HG03432 (cell line): ENCODE measurements at regions not wholly inside any gene's neighbourhood (a gene's known extent, or its start where the extent isn't known, plus 50 kb on each side); places are given as distances from the start of the nearest gene placed in this dataset.

Source experiments
- ATAC-seq: cut with Tn5 transposase; IDR thresholded peaks from one replicate; pipeline ENCODE4 v1.9.1; 2021; ENCODE audit warnings: mild to moderate bottlenecking, moderate library complexity; ENCODE audit not compliant: unreplicated experiment

DNA sequence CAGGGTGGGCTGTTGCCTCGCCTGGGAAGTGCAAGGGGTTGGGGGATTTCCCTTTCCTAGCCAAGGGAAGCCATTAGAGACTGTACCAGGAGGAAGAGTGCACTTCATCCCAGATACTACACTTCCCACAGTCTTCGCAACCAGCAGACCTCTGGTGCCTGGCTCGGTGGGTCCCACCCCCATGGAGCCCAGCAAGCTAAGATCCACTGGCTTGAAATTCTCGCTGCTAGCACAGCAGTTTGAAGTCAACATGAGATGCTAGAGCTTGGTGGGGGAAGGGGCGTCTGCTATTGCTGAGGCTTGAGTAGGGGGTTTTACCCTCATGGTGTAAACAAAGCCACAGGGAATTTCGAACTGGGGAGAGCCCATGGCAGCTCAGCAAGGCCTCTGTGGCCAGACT is 586.4 kb downstream of the HTR1A start:
- no peak for ATAC-seq

DNA sequence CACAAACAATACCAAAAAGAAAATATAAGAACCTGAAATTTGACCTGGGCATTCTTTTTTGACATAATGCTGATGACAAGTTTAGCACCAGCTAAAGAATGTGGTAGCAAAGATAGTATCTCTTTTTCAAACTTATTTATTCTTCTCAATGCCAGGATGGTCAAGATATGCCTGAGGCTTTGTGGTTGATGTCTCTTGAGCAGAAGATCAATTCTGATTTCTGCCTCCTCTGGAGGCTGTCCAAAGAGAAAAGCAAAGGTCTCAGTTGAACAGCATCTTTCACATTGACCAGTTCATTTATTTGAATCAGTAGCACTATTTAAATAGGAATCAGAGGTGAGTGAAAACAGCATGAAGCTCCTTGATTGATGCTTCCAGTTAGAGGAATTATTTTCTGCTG is 588.2 kb downstream of the HTR1A start:
- ATAC-seq = no peak

DNA sequence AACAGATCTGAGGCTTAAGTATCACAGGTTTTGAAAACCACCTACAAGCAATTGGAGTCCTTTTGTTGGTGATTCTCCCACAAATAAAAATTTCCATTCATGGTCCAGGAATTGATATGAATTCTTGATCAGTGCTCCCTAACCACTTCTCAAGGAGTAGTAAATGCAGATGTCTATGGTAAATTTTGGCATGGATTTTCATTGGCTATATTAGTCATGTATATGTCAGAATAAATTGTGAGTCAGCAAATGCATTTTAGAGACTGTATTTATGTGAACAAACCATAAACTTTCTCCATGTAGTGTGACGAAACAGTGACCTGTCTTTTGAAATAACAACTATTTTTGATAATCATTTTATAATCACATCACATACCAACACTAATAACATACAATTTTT is 611.1 kb downstream of the HTR1A start:
- ATAC-seq = no peak

DNA sequence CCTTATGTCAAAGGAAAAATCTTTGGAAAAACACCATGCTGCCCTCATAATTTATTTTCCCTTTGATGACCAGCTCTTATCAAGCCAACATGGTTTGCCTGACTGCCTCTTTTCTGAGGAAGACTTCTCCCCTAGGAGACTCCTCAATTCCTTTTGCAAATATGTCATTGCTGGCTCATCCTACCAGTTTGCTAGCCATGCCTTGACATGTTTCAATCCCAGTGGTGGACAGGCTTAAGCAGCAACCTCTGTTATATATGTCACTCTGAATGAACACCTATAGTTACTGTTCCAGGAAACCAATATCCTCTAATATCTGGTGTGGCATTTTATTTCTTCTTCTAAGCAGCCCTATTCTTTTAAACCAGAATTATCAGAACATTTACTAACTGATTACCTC is 615.8 kb downstream of the HTR1A start:
- ATAC-seq = no peak

DNA sequence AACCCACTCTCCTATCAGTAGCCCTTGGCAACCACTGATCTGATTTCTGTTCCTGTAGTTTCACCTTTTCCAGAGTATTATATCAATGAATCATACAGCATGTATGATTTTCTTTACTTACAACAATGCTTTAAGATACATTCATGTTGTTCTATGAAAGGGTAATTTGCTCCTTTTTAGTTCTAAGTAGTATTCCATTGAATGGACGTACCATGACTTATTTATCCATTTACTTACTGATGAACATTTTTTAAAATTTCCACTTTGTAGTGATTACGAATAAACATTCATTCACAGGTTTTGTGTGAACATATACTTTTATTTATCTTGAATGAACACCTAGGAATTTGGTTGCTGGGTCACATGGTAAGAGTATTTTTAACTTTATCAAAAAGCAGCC is 620.8 kb downstream of the HTR1A start:
- no peak for ATAC-seq

DNA sequence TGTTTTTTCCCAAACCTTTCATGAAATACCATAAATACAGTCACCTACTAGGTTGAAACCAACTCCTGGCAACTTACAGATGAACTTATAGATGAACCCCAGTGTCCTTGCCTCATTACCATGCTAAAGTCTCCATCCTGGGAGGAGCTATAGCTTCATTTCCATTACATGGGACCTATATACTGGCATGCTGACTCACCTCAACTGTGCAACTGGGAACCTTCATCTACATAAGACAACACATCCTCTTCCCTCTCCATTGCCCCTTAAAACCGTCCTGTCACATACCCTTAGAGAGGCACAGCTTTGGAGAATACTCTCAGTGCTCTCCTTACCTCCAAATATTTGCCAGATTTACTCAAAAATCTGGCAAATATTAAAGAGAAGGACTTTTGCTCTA is 638.3 kb downstream of the HTR1A start:
- no peak for ATAC-seq

DNA sequence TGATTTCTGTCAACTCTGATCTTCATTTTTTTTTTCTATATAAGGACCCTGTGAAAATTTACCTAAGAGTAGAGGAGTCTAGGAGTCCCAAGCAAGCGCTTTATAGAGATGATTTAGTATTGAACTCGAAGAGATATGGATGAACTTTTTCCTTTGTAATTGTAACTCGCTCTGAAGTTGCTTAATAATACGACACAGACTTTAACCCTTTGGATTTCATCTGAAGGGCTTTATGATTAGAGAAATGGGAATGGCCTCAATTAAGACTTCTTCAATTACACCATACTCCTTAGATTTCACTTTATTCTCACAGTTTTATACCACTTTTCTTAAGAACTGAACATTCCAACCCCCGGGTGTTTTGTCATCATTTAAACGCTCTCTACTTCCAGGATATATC is 647.7 kb downstream of the HTR1A start:
- ATAC-seq = no peak

DNA sequence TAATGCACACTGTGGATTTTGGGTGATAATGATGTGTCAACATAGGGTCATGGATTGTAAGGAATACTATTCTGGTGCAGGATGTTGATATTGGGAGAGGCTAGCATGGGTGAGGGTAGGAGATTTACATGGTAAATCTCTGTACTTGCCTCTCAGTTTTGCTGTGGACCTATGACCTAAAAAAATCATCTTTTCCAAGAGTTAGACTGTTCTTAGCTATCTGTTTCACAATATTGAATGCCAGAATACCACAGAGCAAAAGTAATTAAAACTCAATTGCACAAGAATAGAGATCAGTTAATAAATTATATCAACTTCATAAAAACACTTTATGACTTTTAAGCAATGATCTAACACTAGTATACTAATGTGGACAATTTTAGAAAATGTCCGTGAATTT is 651.6 kb downstream of the HTR1A start:
- no peak for ATAC-seq

DNA sequence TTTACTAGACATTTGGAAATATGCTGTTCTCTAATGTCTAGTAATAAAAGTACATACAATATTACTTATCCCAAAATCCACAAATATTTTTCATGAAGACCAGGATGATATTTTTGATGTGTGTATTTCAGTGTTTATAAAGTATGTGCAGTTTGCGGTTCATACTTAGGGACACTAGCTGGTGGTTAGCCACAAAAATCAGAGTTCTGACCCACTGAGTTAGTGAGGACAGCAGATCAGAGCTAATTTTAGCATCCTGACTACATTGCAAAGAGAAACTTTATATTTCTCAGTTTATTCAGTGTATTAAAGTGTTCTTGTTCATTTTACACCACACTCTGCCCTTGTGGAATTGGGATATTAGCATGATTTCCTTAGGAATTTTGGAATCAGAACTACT is 655.3 kb downstream of the HTR1A start:
- no peak for ATAC-seq

DNA sequence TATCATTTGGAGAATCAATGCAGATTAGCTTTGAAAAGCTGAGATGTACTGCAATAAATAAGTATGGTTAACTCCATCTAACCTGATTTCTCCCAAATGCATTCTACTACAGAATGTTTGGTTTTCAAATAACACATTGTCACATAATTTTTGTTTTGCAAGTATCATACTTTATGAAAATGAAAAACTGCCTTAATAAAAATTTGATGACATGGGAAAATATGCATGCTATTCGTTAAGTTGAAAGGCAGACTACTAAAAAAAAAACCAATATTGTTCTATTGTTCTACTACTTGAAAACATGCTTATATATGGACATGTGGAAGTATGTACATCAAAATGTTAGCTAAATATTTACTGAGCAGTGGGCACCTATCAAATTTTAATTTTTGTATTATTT is 668.9 kb downstream of the HTR1A start:
- ATAC-seq = no peak

DNA sequence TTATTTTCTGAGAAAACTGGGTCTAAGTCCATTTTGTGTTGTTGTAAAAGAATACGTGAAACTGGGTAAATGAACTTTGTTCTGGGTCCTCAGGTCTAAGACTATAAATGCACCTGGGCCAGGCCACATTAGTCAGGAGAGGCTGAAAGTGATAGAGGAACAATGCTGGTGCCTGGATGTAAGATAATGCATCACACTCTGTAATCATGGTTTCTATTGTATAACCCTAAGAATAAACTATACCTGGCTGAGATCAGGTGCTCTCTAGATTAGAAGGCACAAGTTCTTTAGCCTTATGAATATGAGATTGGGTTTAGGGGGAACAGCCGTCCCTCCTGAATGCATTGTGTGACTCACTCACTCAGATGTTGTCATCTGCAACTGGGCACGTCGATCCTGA is 675.5 kb downstream of the HTR1A start:
- ATAC-seq = no peak

DNA sequence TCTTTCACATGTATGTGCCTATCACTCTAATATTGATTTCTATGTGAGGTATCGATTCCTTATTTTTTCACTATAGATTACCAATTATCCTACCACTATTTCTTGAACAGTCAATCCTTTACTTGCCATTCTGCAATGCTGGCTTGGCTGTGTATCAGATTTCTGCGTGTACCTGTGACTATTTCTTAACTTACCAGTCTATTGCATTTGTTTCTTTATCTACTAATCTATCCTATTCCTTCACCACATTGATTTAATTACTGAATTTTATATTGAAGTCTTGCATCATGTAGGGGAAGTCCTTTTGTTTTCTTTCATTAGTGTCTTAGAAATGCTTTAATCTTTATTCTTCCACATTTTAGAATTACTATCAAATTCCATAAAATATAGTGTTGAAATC is 684.8 kb downstream of the LRRC70 start:
- no peak for ATAC-seq

DNA sequence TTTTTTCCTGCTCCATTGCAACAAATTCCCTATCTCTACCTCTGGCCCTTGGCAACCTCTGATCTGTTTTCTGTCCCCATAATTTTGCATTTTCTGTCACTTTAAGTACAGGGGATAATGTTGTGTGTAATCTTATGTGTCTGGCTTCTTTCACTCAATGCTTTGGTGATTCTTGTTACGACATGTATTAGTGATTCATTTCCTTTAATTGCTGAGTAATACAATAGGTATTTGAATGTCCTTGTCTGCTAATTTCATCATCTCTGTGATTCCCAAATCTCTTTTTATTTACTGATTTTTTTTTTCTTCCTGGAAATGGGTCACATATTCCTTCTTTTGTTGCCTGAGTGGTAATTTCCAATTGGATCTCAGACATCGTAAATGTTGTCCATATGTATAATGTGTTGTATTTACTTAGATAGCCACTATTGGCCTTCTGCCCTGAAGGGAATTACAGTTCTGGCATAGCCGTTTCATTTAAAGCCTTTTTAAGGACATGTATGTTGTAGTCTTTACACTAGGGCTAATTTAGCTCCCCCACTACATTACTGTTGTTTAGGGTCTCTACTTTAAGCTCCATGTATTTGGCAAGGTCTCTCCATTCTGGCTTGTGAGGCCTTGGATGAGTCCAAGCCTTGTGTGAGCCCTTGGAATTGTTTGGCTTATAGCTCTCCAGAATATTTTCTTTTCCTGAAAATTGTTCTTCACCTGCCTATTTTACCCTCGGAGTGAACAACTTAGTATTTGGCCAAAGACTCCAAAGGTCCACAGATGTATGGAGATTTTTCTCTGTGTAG is 683.8 kb downstream of the LRRC70 start:
- ATAC-seq = no peak

DNA sequence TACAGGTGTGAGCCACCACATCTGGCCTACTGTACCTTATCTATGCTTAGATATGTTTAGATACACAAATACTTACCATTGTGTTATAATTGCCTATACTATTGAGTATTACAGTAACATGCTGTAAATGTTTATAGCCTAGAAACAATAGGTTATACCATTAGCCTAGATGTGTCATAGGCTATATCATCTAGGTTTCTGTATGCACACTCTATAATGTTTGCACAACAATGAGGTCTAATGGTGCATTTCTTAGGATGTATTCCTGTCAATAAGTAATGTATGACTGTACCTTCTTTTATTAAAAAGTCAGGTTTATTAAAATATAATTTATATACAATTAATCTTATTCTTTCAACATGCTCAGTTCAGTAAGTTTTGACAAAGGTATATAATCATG is 683.1 kb downstream of the LRRC70 start:
- no peak for ATAC-seq

DNA sequence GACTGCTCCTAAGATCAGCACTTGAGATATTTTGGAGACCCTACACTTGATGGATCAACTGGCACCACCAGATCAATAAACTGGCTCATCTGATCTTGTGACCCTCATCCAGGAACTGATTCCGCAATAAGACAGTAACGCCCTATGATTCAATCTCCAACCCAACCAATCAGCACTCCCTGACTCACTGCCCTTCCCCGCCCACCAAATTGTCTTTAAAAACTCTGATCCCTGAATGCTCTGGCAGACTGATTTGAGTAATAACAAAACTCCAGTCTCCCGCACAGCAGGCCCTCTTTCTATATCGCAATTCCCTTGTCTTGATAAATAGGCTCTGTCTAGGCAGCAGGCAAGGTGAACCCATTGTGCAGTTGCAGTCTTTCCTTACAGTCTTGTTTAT is 677.0 kb downstream of the LRRC70 start:
- ATAC-seq = no peak

DNA sequence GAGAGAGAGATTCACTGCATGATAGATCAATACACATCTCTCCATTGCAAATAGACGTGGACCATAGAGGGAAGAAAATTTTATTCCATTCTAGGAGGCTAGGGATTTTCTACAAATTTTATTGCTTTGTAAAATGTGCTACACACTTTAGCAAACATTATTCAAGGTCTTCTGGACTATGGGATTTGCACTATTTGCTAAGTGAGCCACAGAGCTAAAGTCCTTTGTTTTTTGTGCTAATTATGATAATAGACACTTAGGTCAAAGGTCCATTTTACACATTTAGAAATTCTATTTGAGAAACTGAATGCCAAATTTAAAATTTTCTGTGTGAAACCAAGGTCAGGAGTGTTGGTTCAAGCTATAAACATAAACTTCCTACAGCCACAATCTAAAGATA is 672.3 kb downstream of the LRRC70 start:
- ATAC-seq = no peak

DNA sequence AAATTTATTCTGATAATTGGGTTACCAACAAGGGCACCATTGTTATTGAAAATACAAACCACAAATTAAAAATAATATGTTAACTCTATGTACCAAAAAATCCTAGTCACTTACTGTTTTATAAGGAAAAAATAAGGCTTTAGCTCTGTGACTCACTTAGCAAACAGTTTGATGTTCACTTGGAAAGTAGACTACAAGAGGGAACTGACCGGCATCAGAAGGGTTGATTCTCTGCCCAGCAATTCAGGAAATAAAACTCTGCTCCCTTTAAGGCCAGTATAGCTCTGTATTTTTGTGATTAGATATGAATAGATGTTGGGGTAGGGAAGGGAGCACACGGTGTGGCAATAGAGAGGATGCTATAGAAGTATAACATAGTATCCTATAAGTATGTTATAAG is 671.3 kb downstream of the LRRC70 start:
- ATAC-seq = no peak

DNA sequence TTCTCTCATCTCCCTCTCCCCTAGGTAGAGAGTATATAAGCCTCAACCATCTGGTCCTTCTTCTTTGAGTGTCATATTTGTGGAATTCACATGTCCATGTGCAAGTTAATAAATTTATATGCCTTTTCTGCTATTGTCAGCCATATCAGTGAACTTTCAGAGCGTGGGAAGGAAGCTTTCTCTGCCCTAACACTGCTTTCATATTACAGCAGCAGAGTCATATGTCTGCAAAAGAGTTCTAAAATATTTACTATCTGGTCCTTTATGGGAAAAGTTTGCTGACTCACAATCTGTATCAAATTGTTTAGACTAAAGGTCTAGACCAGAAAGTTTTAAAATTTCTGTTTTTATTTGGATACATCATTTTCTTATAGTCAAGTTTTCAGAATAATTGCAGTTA is 669.0 kb downstream of the LRRC70 start:
- no peak for ATAC-seq

DNA sequence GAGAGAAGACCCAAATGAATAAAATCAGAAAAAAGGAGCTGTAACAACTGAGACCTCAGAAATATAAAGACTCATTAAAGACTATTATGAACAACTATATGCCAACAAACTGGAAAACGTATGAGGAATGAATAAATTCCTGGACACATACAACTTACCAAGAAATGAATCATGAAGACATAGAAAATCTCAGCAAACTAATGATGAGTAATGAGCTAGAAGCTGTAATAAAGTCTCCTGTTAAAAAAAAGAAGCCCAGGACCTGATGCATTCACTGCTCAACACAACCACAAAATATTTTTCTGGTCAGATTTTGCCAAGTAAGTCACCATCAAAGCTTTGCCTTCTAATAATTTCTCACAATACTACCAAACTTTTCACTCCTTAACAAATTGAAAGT is 666.7 kb downstream of the LRRC70 start:
- no peak for ATAC-seq

DNA sequence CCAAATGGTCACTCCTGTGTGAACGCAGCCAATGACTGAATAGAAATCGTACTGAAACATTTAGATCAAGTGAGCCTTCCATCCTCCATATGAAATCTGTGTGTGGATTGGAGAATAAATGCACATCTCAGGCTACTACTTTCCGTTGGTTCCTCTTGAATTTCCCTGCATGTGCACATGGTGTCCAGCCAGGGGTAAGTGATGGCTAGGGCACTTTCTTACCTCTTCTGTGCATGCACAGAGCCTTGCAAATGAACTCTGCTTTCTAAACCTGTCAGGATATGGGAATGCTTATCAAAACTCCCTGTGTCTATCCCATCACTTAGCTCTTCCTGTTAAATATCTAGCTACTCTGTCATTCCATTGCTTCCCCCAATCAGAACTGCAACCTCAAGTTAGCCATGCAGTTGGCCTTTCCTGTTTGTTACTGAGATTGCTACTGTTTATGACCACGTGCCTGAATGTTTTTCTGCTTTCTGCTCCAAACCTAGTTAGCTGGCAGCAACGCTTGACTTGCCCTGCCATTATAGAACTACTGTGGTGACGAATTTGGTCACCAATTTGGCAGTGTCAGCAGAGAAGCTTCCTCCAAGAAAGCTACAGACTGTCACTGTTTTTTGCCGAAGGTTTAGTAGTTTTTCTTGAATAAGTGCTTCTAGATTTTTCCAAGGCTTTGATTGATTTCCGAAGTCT is 661.6 kb downstream of the LRRC70 start:
- no peak for ATAC-seq

DNA sequence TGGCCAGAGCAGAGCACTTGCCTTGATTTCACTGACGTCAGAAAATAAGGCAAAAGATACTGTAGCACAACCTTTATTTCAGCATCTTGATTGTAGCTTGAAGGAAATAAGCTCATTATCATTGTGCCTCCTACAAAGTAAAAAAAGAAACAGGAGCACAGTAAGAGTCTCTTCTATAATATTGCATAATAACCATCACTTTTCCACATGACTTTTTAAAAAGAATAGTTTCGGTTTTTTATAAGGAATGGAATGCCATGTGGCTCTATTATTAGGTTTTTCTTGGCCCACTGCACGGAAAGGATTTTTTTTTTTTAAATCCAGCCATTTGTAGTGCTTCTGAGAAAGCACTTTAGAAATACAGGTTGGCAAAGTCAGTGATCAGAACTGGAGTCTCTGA is 655.3 kb downstream of the LRRC70 start:
- ATAC-seq = no peak

DNA sequence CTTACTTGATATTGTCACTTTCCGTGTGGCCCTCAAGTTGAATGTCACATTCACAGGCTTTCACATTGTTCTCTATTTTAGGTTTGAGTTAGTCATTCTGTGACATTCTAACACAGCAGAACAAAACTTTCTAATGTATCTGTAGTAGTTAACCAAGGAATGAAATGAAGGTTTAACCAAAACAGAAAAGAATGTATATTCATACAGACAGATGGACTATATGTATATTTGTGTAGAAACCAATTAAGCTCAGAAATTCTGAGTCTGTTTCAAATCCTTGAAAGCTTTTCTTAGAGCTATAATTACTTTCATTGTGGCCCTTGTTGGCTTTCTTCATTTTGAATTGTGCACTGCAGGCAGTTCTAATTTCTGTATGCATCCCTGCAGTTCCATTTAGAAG is 654.7 kb downstream of the LRRC70 start:
- no peak for ATAC-seq

DNA sequence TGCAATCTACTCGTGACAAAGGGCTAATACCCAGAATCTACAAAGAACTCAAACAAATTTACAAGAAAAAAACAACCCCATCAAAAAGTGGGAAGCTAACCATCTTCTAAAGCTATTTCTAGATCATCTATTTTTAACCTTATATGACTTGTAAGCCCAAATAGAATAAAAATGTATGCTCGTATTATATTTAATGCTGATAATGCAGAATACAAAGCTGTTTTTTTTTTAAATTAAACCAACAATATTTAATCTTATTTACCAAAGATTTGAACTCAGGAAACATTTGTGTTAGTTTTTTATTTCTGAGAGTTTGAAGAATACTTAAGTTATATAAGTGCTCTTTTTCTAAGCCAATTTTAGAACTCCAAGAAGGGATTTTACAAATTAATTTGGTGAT is 652.1 kb downstream of the LRRC70 start:
- ATAC-seq = no peak
